HG02623 (cell line): ENCODE measurements at regions not wholly inside any gene's neighbourhood (a gene's known extent, or its start where the extent isn't known, plus 50 kb on each side); places are given as distances from the start of the nearest gene placed in this dataset.
"Not testable (repeated sequence)": the region's sequence is repeated elsewhere in the genome, so short reads cannot be mapped to it uniquely, and the experiment has no call there.

Source experiments
- ATAC-seq: cut with Tn5 transposase; IDR thresholded peaks from one replicate; pipeline ENCODE4 v1.9.1; 2021; ENCODE audit warnings: moderate library complexity; ENCODE audit not compliant: unreplicated experiment

GRCh38 chr2:234375176-234375880 is 121.6 kb downstream of the ARL4C start:
- ATAC-seq: no peak

GRCh38 chr2:234374736-234375135 is 122.1 kb downstream of the ARL4C start:
- ATAC-seq: no peak

- no peak for ATAC-seq
Measured at GRCh38 chr2:234374150-234374508, 122.8 kb downstream of the ARL4C start.

- ATAC-seq: no peak
Measured at GRCh38 chr2:234373481-234374149, 123.3 kb downstream of the ARL4C start.

- ATAC-seq: no peak
Measured at GRCh38 chr2:234373060-234373459, 123.8 kb downstream of the ARL4C start.

- ATAC-seq: no peak
Measured at GRCh38 chr2:234372506-234372905, 124.4 kb downstream of the ARL4C start.

- no peak for ATAC-seq
Measured at GRCh38 chr2:234368861-234369261, 128.0 kb downstream of the ARL4C start.

- no peak for ATAC-seq
Measured at GRCh38 chr2:234366891-234367290, 130.0 kb downstream of the ARL4C start.

GRCh38 chr2:234364661-234365060 is 132.2 kb downstream of the ARL4C start:
- ATAC-seq: no peak

- ATAC-seq: no peak
Measured at GRCh38 chr2:234363647-234364294, 133.1 kb downstream of the ARL4C start.

GRCh38 chr2:234363011-234363487 is 133.8 kb downstream of the ARL4C start:
- ATAC-seq: no peak

- not testable (repeated sequence) for ATAC-seq
Measured at GRCh38 chr2:234360313-234360975, 136.4 kb downstream of the ARL4C start.

- ATAC-seq: no peak
Measured at GRCh38 chr2:234357666-234358065, 139.2 kb downstream of the ARL4C start.

- no peak for ATAC-seq
Measured at GRCh38 chr2:234355808-234356365, 141.0 kb downstream of the ARL4C start.

GRCh38 chr2:234355021-234355720 is 141.7 kb downstream of the ARL4C start:
- no peak for ATAC-seq

- ATAC-seq: no peak
Measured at GRCh38 chr2:234352270-234352669, 144.6 kb downstream of the ARL4C start.

GRCh38 chr2:234351866-234352265 is 145.0 kb downstream of the ARL4C start:
- ATAC-seq: not testable (repeated sequence)

GRCh38 chr2:234348081-234348480 is 148.8 kb downstream of the ARL4C start:
- no peak for ATAC-seq

- ATAC-seq: no peak
Measured at GRCh38 chr2:234345921-234346320, 151.0 kb downstream of the ARL4C start.

- ATAC-seq: no peak
Measured at GRCh38 chr2:234344012-234344411, 152.9 kb downstream of the ARL4C start.

- ATAC-seq: no peak
Measured at GRCh38 chr2:234343372-234343771, 153.5 kb downstream of the ARL4C start.
